Spleen (tissue), 11 donors: ENCODE measurements at regions not wholly inside any gene's neighbourhood (a gene's known extent, or its start where the extent isn't known, plus 50 kb on each side); places are given as distances from the start of the nearest gene placed in this dataset.

Experiments
- DNase-seq: peaks from one replicate; pipeline ENCODE4 v3.0.0-alpha.2; 2020
- H3K27ac ChIP-seq, 8 donors: fragments of 200-600 bp; sonication (generic) in 7 of 8; 1 replicate in 4 of 8; 2 replicates in 4 of 8; pipeline versions ENCODE4 v1.5.0 to v1.8.0; 2016 to 2021; ENCODE audit warnings: inconsistent platforms in 4 of 8, mild to moderate bottlenecking in 4 of 8, moderate library complexity in 1 of 8
- H3K27me3 ChIP-seq, 7 donors: fragments of 200-600 bp; sonication (generic) in 6 of 7; replicated peaks in 1 of 7; 1 replicate in 4 of 7; 2 replicates in 3 of 7; pipeline versions ENCODE4 v1.5.0 to v1.8.0; 2016 to 2021; ENCODE audit warnings: inconsistent platforms in 3 of 7, mild to moderate bottlenecking in 1 of 7
- H3K36me3 ChIP-seq, 6 donors: fragments of 200-600 bp; sonication (generic) in 5 of 6; 1 replicate in 4 of 6; 2 replicates in 2 of 6; pipeline versions ENCODE4 v1.5.0 to v1.8.0; 2016 to 2021; ENCODE audit warnings: inconsistent platforms in 2 of 6
- H3K4me1 ChIP-seq, 6 donors: fragments of 200-600 bp; sonication (generic) in 5 of 6; 1 replicate in 3 of 6; 2 replicates in 3 of 6; pipeline versions ENCODE4 v1.5.0 to v1.8.0; 2016 to 2021; ENCODE audit warnings: inconsistent platforms in 3 of 6
- H3K4me3 ChIP-seq, 8 donors: fragments of 200-600 bp; sonication (generic) in 7 of 8; 1 replicate in 4 of 8; 2 replicates in 4 of 8; pipeline versions ENCODE4 v1.5.0 to v1.8.0; 2016 to 2021; ENCODE audit warnings: inconsistent platforms in 4 of 8, mild to moderate bottlenecking in 4 of 8, moderate library complexity in 2 of 8
- H3K9me3 ChIP-seq, 8 donors: fragments of 200-600 bp; sonication (generic) in 7 of 8; 1 replicate in 4 of 8; 2 replicates in 4 of 8; pipeline versions ENCODE4 v1.5.0 to v1.8.0; 2016 to 2021; ENCODE audit warnings: inconsistent platforms in 4 of 8
- POLR2A ChIP-seq, 3 donors: fragments of 450-650 bp; IDR thresholded peaks; one replicate each; pipeline ENCODE4 v1.5.1; 2017; ENCODE audit warnings: antibody characterized with exemption in 3 of 3, mild to moderate bottlenecking in 1 of 3
- POLR2AphosphoS5 ChIP-seq, 3 donors: sonication (generic); formaldehyde crosslinking; IDR thresholded peaks; one replicate each; pipeline ENCODE4 v1.5.1; 2017; ENCODE audit warnings: antibody characterized with exemption in 3 of 3
- WGBS, 5 donors: extraction: QIAGEN DNeasy Blood & Tissue Kit in 3 of 5; methylation state at CpG; one replicate each; pipeline versions ENCODE4 v1.1.5 to v1.1.7; 2013 to 2018; 5-methylcytosine and 5-hydroxymethylcytosine counted together
- intact Hi-C: fragments of 100-400 bp; cut with DNase I; formaldehyde crosslinking; loops from one replicate; pipeline ENCODE4 v1.15.0; 2023; ENCODE audit warnings: low total_unique reads
- TF ChIP-seq, protein P1 (sequence below), 11 experiments: fragments of 200-600 bp in 7 of 11; fragments of 450-650 bp in 4 of 11; sonication (generic) in 4 of 11; IDR thresholded peaks in 8 of 11; conservative IDR thresholded peaks in 3 of 11; 1 replicate in 7 of 11; 2 replicates in 4 of 11; pipeline versions ENCODE4 v1.4.0 to v1.8.0; 2016 to 2021; ENCODE audit warnings: antibody characterized with exemption in 11 of 11, inconsistent platforms in 4 of 11, mild to moderate bottlenecking in 1 of 11
- donor health status: healthy with polysubstance abuse.
- donor health status: DM: no; HTN: no; CAD: no; lungs with moderate emphysema.
- donor health status: DM: no; HTN: no; CAD: no.
- donor health status: Bipolar disorder and iron deficiency.
- donor health status: healthy.
- donor health status: DM: no; HTN: no; CAD: no.
- donor health status: DM: yes; HTN: yes; CAD: no.

DNA sequence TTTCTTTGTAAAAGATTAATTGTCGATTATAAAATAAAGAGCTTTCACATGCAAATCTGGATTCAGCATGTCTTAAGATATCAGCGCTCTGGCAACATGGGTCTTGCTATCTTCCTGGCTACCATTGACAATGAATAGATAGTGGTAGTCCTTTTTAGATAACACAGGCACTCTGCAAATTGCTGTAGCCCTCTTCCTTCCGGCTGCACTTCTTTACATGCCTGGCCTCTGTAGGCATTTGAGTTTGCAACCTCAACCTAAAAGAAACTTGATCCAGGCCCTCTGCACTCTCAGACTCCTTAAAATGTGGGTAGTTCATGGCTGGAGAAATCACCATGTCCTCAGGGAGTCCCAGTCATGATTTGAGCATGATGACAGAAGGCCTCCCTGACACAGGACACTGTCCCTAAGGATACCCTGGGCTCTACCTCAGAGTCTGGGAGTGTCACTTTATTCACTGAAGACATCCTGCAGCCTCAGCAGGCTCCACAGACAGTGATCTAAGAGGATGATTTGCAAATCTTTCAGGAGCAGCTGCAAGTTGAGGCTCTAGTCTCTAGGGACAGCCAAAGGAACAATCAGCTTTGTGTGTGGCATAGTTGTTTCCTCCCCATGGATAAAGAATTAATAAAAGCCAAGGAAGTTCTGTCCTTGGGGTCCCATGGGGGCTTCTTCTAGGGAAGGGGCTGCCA is 529.4 kb downstream of the RBFOX1 start:
- intact Hi-C loops, result no loop called here

DNA sequence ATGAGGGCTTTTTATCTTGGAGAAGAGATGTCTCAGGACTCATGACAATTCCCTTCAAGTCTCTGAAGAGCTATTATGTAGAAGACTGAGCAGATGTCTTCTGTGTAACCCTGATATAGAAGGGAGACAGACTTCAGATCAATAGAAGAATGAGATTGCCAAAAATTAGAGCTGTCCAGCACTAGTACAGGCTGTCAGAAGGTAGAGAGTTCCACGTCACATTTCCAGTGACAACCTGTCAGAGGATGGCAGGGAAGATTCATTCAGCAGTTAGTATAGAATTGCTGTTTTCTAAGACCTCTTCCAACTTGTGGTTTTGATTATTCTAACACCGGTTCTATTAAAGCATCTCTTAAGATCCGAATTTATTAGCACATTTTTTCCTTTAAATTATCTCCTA is 520.6 kb downstream of the RBFOX1 start:
- H3K4me1 ChIP-seq, result no peaks in the 10 kb centered on the region
- no peak for DNase-seq
- whole genome bisulfite sequencing, 5 donors, result 45 to 65% (median 57%) methylated on average over 3 of the region's 3 CpGs
- peaks cover 0 to 18% (median 0%) of the 10 kb centered on the region in 8 donors for H3K9me3 ChIP-seq
- intact Hi-C loops, result no loop called here
- H3K27ac ChIP-seq, result no peak overlapping the region
- no peaks in the 10 kb centered on the region for H3K36me3 ChIP-seq
- H3K4me3 ChIP-seq, result no peak overlapping the region
- TF ChIP-seq POLR2AphosphoS5 (IDR thresholded peaks at IDR 0.05) (no peak), POLR2A (IDR thresholded peaks at IDR 0.05) (no peak)
- TF ChIP-seq, protein P1, sequence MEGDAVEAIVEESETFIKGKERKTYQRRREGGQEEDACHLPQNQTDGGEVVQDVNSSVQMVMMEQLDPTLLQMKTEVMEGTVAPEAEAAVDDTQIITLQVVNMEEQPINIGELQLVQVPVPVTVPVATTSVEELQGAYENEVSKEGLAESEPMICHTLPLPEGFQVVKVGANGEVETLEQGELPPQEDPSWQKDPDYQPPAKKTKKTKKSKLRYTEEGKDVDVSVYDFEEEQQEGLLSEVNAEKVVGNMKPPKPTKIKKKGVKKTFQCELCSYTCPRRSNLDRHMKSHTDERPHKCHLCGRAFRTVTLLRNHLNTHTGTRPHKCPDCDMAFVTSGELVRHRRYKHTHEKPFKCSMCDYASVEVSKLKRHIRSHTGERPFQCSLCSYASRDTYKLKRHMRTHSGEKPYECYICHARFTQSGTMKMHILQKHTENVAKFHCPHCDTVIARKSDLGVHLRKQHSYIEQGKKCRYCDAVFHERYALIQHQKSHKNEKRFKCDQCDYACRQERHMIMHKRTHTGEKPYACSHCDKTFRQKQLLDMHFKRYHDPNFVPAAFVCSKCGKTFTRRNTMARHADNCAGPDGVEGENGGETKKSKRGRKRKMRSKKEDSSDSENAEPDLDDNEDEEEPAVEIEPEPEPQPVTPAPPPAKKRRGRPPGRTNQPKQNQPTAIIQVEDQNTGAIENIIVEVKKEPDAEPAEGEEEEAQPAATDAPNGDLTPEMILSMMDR (IDR thresholded peaks at IDR 0.05 in 8 of 11, conservative IDR thresholded peaks at IDR 0.05 in 3 of 11), result no peak
- no peaks in the 10 kb centered on the region for H3K27me3 ChIP-seq

More for the DNA sequence above, 529.4 kb downstream of the RBFOX1 start:
- Histone ChIP-seq H3K27me3 (no peaks in the 10 kb centered on the region), H3K9me3 (peaks cover 0 to 33% (median 12%) of the 10 kb centered on the region in 8 donors), H3K36me3 (no peaks in the 10 kb centered on the region), H3K4me3 (no peak overlapping the region), H3K4me1 (no peaks in the 10 kb centered on the region), H3K27ac (no peak overlapping the region)
- TF ChIP-seq, protein P1 (IDR thresholded peaks at IDR 0.05 in 8 of 11, conservative IDR thresholded peaks at IDR 0.05 in 3 of 11), result no peak
- no peak for TF ChIP-seq POLR2AphosphoS5 (IDR thresholded peaks at IDR 0.05)
- DNase-seq, result no peak
- 82 to 93% (median 86%) methylated on average over 3 of the region's 3 CpGs for WGBS, 5 donors

DNA sequence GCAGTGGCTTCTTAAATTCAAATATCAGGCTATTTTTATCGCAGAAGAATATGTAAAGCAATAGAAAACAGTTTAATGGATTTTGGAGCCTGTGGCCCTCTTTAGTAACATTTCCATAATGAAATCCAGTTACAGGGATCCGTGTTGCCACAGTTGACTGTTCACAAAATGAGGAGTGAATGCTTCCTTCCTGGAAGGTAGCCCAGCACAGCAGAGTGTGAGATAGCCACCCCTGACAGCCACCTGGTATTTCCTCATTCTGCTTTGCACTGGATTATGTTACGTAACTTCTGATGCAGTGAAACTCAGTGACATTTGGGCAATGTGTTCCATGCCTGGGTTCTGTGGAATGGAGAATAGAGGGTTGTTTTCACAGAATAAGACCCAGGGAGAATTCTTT is 517.2 kb downstream of the RBFOX1 start:
- Histone ChIP-seq H3K27me3 (no peaks in the 10 kb centered on the region), H3K36me3 (no peaks in the 10 kb centered on the region), H3K27ac (no peak overlapping the region), H3K9me3 (peaks cover 0 to 5% (median 0%) of the 10 kb centered on the region in 8 donors), H3K4me1 (no peaks in the 10 kb centered on the region), H3K4me3 (no peak overlapping the region)
- DNase-seq, result no peak
- 60 to 84% (median 74%) methylated on average over 3 of the region's 3 CpGs for WGBS, 5 donors
- TF ChIP-seq POLR2A (IDR thresholded peaks at IDR 0.05), result no peak
- TF ChIP-seq POLR2AphosphoS5 (IDR thresholded peaks at IDR 0.05), result no peak
- TF ChIP-seq, protein P1 (IDR thresholded peaks at IDR 0.05 in 8 of 11, conservative IDR thresholded peaks at IDR 0.05 in 3 of 11), result no peak
- intact Hi-C loops, result no loop called here

DNA sequence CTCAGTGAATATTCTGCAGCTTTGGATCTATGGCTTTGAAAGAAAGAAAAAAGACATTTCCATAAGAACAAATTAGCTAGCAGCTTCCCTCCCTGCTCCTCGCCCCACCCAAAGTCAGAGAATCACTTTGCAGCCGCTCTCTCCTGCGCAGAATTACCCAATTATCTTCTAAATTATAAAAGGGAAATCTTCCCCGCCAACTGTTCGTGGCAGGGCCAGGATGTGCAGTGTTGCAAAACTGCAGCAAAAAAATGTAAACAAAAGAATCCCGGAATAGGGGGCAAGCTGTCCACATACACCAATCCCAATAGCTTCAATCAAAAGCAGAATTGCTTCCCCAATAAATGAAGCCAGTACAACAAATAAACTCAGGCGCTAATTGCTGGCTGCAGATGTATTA is 510.6 kb downstream of the RBFOX1 start:
- no peaks in the 10 kb centered on the region for H3K27me3 ChIP-seq
- no peak for TF ChIP-seq POLR2AphosphoS5 (IDR thresholded peaks at IDR 0.05)
- TF ChIP-seq, protein P1 (IDR thresholded peaks at IDR 0.05 in 8 of 11, conservative IDR thresholded peaks at IDR 0.05 in 3 of 11), result no peak
- TF ChIP-seq POLR2A (IDR thresholded peaks at IDR 0.05), result no peak
- H3K36me3 ChIP-seq, result no peaks in the 10 kb centered on the region
- intact Hi-C loops, result no loop called here
- H3K4me1 ChIP-seq, result no peaks in the 10 kb centered on the region
- H3K4me3 ChIP-seq, result no peak overlapping the region
- H3K27ac ChIP-seq, result no peak overlapping the region
- peaks cover 0 to 34% (median 4%) of the 10 kb centered on the region in 8 donors for H3K9me3 ChIP-seq
- 65 to 78% (median 71%) methylated on average over 7 of the region's 7 CpGs for WGBS, 5 donors
- no peak for DNase-seq
